DOHH2 (cell line): ENCODE measurements at regions not wholly inside any gene's neighbourhood (a gene's known extent, or its start where the extent isn't known, plus 50 kb on each side); places are given as distances from the start of the nearest gene placed in this dataset.

Source experiments
- CTCF ChIP-seq: fragments of 200-600 bp; sonication (generic); IDR thresholded peaks from one replicate; pipeline ENCODE4 v1.5.1; 2014; ENCODE audit warnings: antibody characterized with exemption, mild to moderate bottlenecking, low read depth, low read length; ENCODE audit not compliant: poor library complexity, severe bottlenecking
- EZH2phosphoT487 ChIP-seq: fragments of 200-600 bp; sonication (generic); IDR thresholded peaks from 2 replicates; pipeline ENCODE4 v1.6.1; 2017; ENCODE audit warnings: borderline replicate concordance, mild to moderate bottlenecking, antibody characterized with exemption, low read length, moderate library complexity, mixed read lengths

GRCh38 chr19:28166025-28166424 lies 1046.9 kb downstream of the UQCRFS1 start:
- TF ChIP-seq CTCF (no peak), EZH2phosphoT487 (no peak)
